ENCODE measurements at regions not wholly inside any gene's neighbourhood (a gene's known extent, or its start where the extent isn't known, plus 50 kb on each side); places are given as distances from the start of the nearest gene placed in this dataset.
"Not testable (repeated sequence)": the region's sequence is repeated elsewhere in the genome, so short reads cannot be mapped to it uniquely, and the experiment has no call there.

GRCh38 chr4:17063888-17064287, 165.4 kb upstream of the LDB2 start:
- no peak for DNase-seq (ENCODE audit: low spot score)

GRCh38 chr4:17060230-17060629, 161.8 kb upstream of the LDB2 start:
- no peak for DNase-seq (ENCODE audit: low spot score)

- no peak for DNase-seq (ENCODE audit: low spot score)
Observed at GRCh38 chr4:17058916-17059741, 160.7 kb upstream of the LDB2 start.

GRCh38 chr4:17058536-17058915, 160.1 kb upstream of the LDB2 start:
- peak; percentile 14 for DNase-seq (ENCODE audit: low spot score)

- no peak for DNase-seq (ENCODE audit: low spot score)
Observed at GRCh38 chr4:17057035-17057434, 158.6 kb upstream of the LDB2 start.

GRCh38 chr4:17055788-17056187, 157.3 kb upstream of the LDB2 start:
- peak; percentile 63 for DNase-seq (ENCODE audit: low spot score)

- DNase-seq (ENCODE audit: low spot score) = no peak
Observed at GRCh38 chr4:17045866-17046265, 147.4 kb upstream of the LDB2 start.

- no peak for DNase-seq (ENCODE audit: low spot score)
Observed at GRCh38 chr4:17038510-17039176, 140.2 kb upstream of the LDB2 start.

GRCh38 chr4:17033768-17034181, 135.3 kb upstream of the LDB2 start:
- no peak for DNase-seq (ENCODE audit: low spot score)

- no peak for DNase-seq (ENCODE audit: low spot score)
Observed at GRCh38 chr4:17033025-17033767, 134.8 kb upstream of the LDB2 start.

GRCh38 chr4:17030543-17030942, 132.1 kb upstream of the LDB2 start:
- DNase-seq (ENCODE audit: low spot score) = no peak

- DNase-seq (ENCODE audit: low spot score) = no peak
Observed at GRCh38 chr4:17029964-17030363, 131.5 kb upstream of the LDB2 start.

- no peak for DNase-seq (ENCODE audit: low spot score)
Observed at GRCh38 chr4:17029432-17029831, 131.0 kb upstream of the LDB2 start.

GRCh38 chr4:17027495-17027894, 129.1 kb upstream of the LDB2 start:
- peak; percentile 40 for DNase-seq (ENCODE audit: low spot score)

GRCh38 chr4:17024425-17024824, 126.0 kb upstream of the LDB2 start:
- DNase-seq (ENCODE audit: low spot score) = no peak

GRCh38 chr4:17020901-17021300, 122.5 kb upstream of the LDB2 start:
- no peak for DNase-seq (ENCODE audit: low spot score)

- no peak for DNase-seq (ENCODE audit: low spot score)
Observed at GRCh38 chr4:17020451-17020850, 122.0 kb upstream of the LDB2 start.

- not testable (repeated sequence) for DNase-seq (ENCODE audit: low spot score)
Observed at GRCh38 chr4:17018621-17019020, 120.2 kb upstream of the LDB2 start.

GRCh38 chr4:17018013-17018412, 119.6 kb upstream of the LDB2 start:
- no peak for DNase-seq (ENCODE audit: low spot score)

GRCh38 chr4:17013382-17014006, 115.0 kb upstream of the LDB2 start:
- no peak for DNase-seq (ENCODE audit: low spot score)

- DNase-seq (ENCODE audit: low spot score) = no peak
Observed at GRCh38 chr4:17012451-17012850, 114.0 kb upstream of the LDB2 start.

- no peak for DNase-seq (ENCODE audit: low spot score)
Observed at GRCh38 chr4:17010426-17011087, 112.1 kb upstream of the LDB2 start.
